DMS53 treated with DMSO at 0.1 percent for 48 hours (cell line): ENCODE measurements at regions not wholly inside any gene's neighbourhood (a gene's known extent, or its start where the extent isn't known, plus 50 kb on each side); places are given as distances from the start of the nearest gene placed in this dataset.

ENCODE experiments used
- DNase-seq: peaks from one replicate; lab custom pipeline; 2025; ENCODE audit not compliant: unreplicated experiment; lab: John Stamatoyannopoulos, UW

- DNase-seq, result no peak
These were observed 121.8 kb downstream of the SPCS3 start for GRCh38 chr4:176441594-176441993.

- DNase-seq, result no peak
These were observed 123.4 kb downstream of the SPCS3 start for GRCh38 chr4:176443117-176443516.

- no peak for DNase-seq
These were observed 124.1 kb downstream of the SPCS3 start for GRCh38 chr4:176443646-176444409.

GRCh38 chr4:176444741-176445140, 125.0 kb downstream of the SPCS3 start:
- no peak for DNase-seq

GRCh38 chr4:176448761-176449160, 129.0 kb downstream of the SPCS3 start:
- DNase-seq, result no peak

GRCh38 chr4:176451443-176451842, 131.7 kb downstream of the SPCS3 start:
- no peak for DNase-seq

- DNase-seq, result no peak
These were observed 133.3 kb downstream of the SPCS3 start for GRCh38 chr4:176453079-176453478.

GRCh38 chr4:176453658-176454057, 133.9 kb downstream of the SPCS3 start:
- no peak for DNase-seq

GRCh38 chr4:176464748-176465147, 145.0 kb downstream of the SPCS3 start:
- DNase-seq, result no peak

- no peak for DNase-seq
These were observed 147.2 kb downstream of the SPCS3 start for GRCh38 chr4:176467001-176467400.

GRCh38 chr4:176469546-176469945, 149.8 kb downstream of the SPCS3 start:
- DNase-seq, result no peak

GRCh38 chr4:176470671-176471070, 150.9 kb downstream of the SPCS3 start:
- no peak for DNase-seq

GRCh38 chr4:176475067-176475466, 155.3 kb downstream of the SPCS3 start:
- no peak for DNase-seq

- DNase-seq, result no peak
These were observed 158.3 kb downstream of the SPCS3 start for GRCh38 chr4:176478076-176478475.

GRCh38 chr4:176479767-176480166, 160.0 kb downstream of the SPCS3 start:
- DNase-seq, result no peak

GRCh38 chr4:176482972-176483371, 163.2 kb downstream of the SPCS3 start:
- DNase-seq, result no peak

- no peak for DNase-seq
These were observed 164.7 kb downstream of the SPCS3 start for GRCh38 chr4:176484301-176484984.

GRCh38 chr4:176489001-176489400, 169.2 kb downstream of the SPCS3 start:
- DNase-seq, result no peak

GRCh38 chr4:176492646-176493302, 173.0 kb downstream of the SPCS3 start:
- DNase-seq, result no peak

GRCh38 chr4:176498617-176499256, 179.0 kb downstream of the SPCS3 start:
- DNase-seq, result no peak

- DNase-seq, result no peak
These were observed 179.8 kb downstream of the SPCS3 start for GRCh38 chr4:176499518-176499917.

- DNase-seq, result no peak
These were observed 181.1 kb downstream of the SPCS3 start for GRCh38 chr4:176500894-176501293.
